OCI-LY7 (cell line): ENCODE measurements at regions not wholly inside any gene's neighbourhood (a gene's known extent, or its start where the extent isn't known, plus 50 kb on each side); places are given as distances from the start of the nearest gene placed in this dataset.

Experiments
- BruUV-seq: library from RNA; stranded (reverse); fragments of 400-500 nt; replicated peaks from 2 replicates; lab custom pipeline; 2021; lab: Mats Ljungman, UMichigan
- CTCF ChIA-PET: fragments of 300-600 bp; sonication (Branson Sonifier 250); formaldehyde crosslinking; loops from one replicate; lab custom pipeline; 2022; ENCODE audit warnings: antibody characterized with exemption; ENCODE audit not compliant: unreplicated experiment; lab: Charles Lee
- POLR2A ChIA-PET: fragments of 300-600 bp; sonication (Branson Sonifier 250); formaldehyde crosslinking; loops from one replicate; lab custom pipeline; 2022; ENCODE audit warnings: antibody characterized with exemption; lab: Charles Lee
- DNase-seq: peaks from one replicate; pipeline ENCODE4 v3.0.0-alpha.2; 2015; ENCODE audit warnings: low spot score
- H2AFZ ChIP-seq: fragments of 200-600 bp; sonication (generic), shearing (Covaris generic); 2 replicates; pipeline ENCODE4 v1.6.1; 2014; ENCODE audit warnings: mild to moderate bottlenecking, antibody characterized with exemption, low read length, moderate library complexity
- H3K27ac ChIP-seq: fragments of 200-600 bp; sonication (generic); 2 replicates; pipeline ENCODE4 v1.5.1; 2014; ENCODE audit warnings: mixed run types, low read depth, mild to moderate bottlenecking, moderate library complexity, low read length, inconsistent platforms; ENCODE audit not compliant: poor library complexity, severe bottlenecking
- H3K36me3 ChIP-seq: fragments of 200-600 bp; sonication (generic); 2 replicates; pipeline ENCODE4 v1.6.1; 2014; ENCODE audit warnings: mild to moderate bottlenecking, antibody characterized with exemption, low read length, moderate library complexity, mixed read lengths; ENCODE audit not compliant: insufficient read depth
- H3K4me1 ChIP-seq: fragments of 200-600 bp; sonication (generic); 2 replicates; pipeline ENCODE4 v1.5.1; 2014; ENCODE audit warnings: mild to moderate bottlenecking, low read length; ENCODE audit not compliant: insufficient read depth, poor library complexity, severe bottlenecking
- H3K4me2 ChIP-seq: fragments of 200-600 bp; sonication (generic); 2 replicates; pipeline ENCODE4 v1.6.1; 2014; ENCODE audit warnings: mild to moderate bottlenecking, low read length
- H3K4me3 ChIP-seq: fragments of 200-600 bp; sonication (generic); 2 replicates; pipeline ENCODE4 v1.5.1; 2014; ENCODE audit warnings: mild to moderate bottlenecking, low read depth, low read length; ENCODE audit not compliant: poor library complexity, severe bottlenecking
- H3K79me2 ChIP-seq: fragments of 200-600 bp; sonication (generic); 2 replicates; pipeline ENCODE4 v1.6.1; 2016; ENCODE audit warnings: low read depth, mild to moderate bottlenecking, low read length, moderate library complexity, mixed read lengths; ENCODE audit not compliant: insufficient read depth
- H3K9me2 ChIP-seq: fragments of 200-600 bp; sonication (generic); 2 replicates; pipeline ENCODE4 v1.6.1; 2016; ENCODE audit warnings: mild to moderate bottlenecking, low read length, mixed read lengths; ENCODE audit not compliant: insufficient read depth
- H3K9me3 ChIP-seq: fragments of 200-600 bp; sonication (generic); 2 replicates; pipeline ENCODE4 v1.6.1; 2014; ENCODE audit warnings: mild to moderate bottlenecking, mixed run types, low read length, mixed read lengths
- H4K20me1 ChIP-seq: fragments of 200-600 bp; sonication (generic); 2 replicates; pipeline ENCODE4 v1.6.1; 2014; ENCODE audit warnings: mild to moderate bottlenecking, antibody characterized with exemption, low read length, moderate library complexity, mixed read lengths; ENCODE audit not compliant: insufficient read depth
- CTCF ChIP-seq: fragments of 200-600 bp; sonication (generic); conservative IDR thresholded peaks from 2 replicates; pipeline ENCODE4 v1.5.1; 2014; ENCODE audit warnings: mild to moderate bottlenecking, antibody characterized with exemption, low read length, moderate library complexity, mixed read lengths
- EZH2phosphoT487 ChIP-seq: fragments of 200-600 bp; sonication (generic); IDR thresholded peaks from 2 replicates; pipeline ENCODE4 v1.6.1; 2018; ENCODE audit warnings: low read depth, borderline replicate concordance, mild to moderate bottlenecking, mixed run types, antibody characterized with exemption, low read length, moderate library complexity, mixed read lengths
- intact Hi-C: fragments of 100-400 bp; cut with micrococcal nuclease; formaldehyde crosslinking; loops from one replicate; pipeline ENCODE4 v1.10.0; 2022; ENCODE audit not compliant: unreplicated experiment

- H3K4me2 ChIP-seq = no peak overlapping the region
- no peaks in the 10 kb centered on the region for H3K9me3 ChIP-seq
- POLR2A ChIA-PET = interaction anchor here (0.9 kb wide), 1 partner anchor 29 kb away, joined by 4 read pairs; no protein-coding TSS in a partner anchor
- intact Hi-C loops = no loop called here
- H3K79me2 ChIP-seq = no peaks in the 10 kb centered on the region
- H4K20me1 ChIP-seq = no peaks in the 10 kb centered on the region
- no peak overlapping the region for H3K27ac ChIP-seq
- DNase-seq = no peak
- no peaks in the 10 kb centered on the region for H3K4me1 ChIP-seq
- no peak for TF ChIP-seq EZH2phosphoT487
- TF ChIP-seq CTCF = no peak
- H2AFZ ChIP-seq = no peak overlapping the region
- no peaks in the 10 kb centered on the region for H3K9me2 ChIP-seq
- no TSS peak for BruUV-seq
- CTCF ChIA-PET = no interaction called here
- H3K36me3 ChIP-seq = no peaks in the 10 kb centered on the region
- no peak overlapping the region for H3K4me3 ChIP-seq
Observed at GRCh38 chr7:37504801-37505200, 56.1 kb upstream of the ELMO1 start.

- CTCF ChIA-PET = no interaction called here
Observed at GRCh38 chr7:37505750-37506353, 57.2 kb upstream of the ELMO1 start.

More at GRCh38 chr7:37505750-37506353, 57.2 kb upstream of the ELMO1 start:
- H3K36me3 ChIP-seq = no peaks in the 10 kb centered on the region
- H2AFZ ChIP-seq = no peak overlapping the region
- DNase-seq = no peak
- H3K4me3 ChIP-seq = no peak overlapping the region
- intact Hi-C loops = no loop called here
- POLR2A ChIA-PET = no interaction called here
- H3K9me3 ChIP-seq = no peaks in the 10 kb centered on the region
- H3K4me1 ChIP-seq = no peaks in the 10 kb centered on the region
- no TSS peak for BruUV-seq
- no peaks in the 10 kb centered on the region for H4K20me1 ChIP-seq
- H3K79me2 ChIP-seq = no peaks in the 10 kb centered on the region
- no peak overlapping the region for H3K4me2 ChIP-seq
- no peak for TF ChIP-seq EZH2phosphoT487
- no peak for TF ChIP-seq CTCF
- H3K27ac ChIP-seq = no peak overlapping the region
- H3K9me2 ChIP-seq = no peaks in the 10 kb centered on the region
